ENCODE measurements at regions not wholly inside any gene's neighbourhood (a gene's known extent, or its start where the extent isn't known, plus 50 kb on each side); places are given as distances from the start of the nearest gene placed in this dataset.

DNA sequence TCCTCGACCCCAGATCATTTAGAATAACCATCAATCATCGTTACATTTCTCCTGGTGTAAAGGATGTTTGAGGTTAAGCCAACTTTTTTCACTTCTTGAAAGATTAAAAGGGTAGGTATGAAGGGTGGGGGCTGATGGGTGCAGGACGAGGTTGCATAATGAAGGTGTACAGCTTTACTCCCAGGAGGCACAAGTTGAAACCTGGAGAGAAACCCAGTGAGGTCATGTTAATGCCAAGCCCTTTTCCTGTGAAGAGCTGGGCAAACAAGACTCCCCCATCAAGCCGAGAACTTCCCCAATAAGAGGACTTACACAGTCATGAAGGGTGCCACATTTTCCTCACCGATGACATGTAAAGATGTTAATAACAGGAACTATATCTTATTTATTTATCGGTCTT is 84.3 kb downstream of the FZD10 start:
- Mint-ChIP-seq H3K27me3 (no peaks in the 10 kb centered on the region), H3K4me1 (no peaks in the 10 kb centered on the region), H3K27ac (no peak overlapping the region), H3K9me3 (no peaks in the 10 kb centered on the region), H3K36me3 (no peaks in the 10 kb centered on the region), H3K4me3 (no peak overlapping the region)
- no peak for DNase-seq

DNA sequence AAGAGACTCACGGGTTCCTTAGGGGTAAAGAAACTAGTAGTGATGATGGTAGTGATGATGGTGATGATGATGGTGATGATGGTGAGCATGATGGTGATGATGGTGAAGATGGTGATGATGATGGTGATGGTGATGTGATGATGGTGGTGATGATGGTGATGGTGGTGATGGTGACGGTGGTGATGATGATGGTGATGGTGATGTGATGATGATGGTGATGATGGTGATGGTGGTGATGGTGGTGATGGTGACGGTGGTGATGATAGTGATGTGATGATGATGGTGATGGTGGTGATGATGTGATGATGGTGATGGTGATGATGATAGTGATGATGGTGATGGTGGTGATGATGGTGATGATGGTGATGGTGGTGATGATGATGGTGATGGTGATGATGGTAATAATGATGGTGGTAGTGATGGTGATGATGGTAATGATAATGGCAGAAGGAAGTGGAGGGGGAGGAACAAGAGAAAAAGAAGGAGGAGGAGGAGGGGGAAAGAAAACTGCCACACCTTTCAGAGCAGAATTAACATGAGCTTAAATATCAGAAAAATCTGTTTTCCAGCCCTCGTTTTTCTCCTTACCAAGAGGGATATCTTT is 85.5 kb downstream of the FZD10 start:
- DNase-seq: no peak
- Mint-ChIP-seq H3K4me1 (no peaks in the 10 kb centered on the region), H3K27ac (no peak overlapping the region), H3K27me3 (no peaks in the 10 kb centered on the region), H3K36me3 (no peaks in the 10 kb centered on the region), H3K9me3 (no peaks in the 10 kb centered on the region), H3K4me3 (no peak overlapping the region)

DNA sequence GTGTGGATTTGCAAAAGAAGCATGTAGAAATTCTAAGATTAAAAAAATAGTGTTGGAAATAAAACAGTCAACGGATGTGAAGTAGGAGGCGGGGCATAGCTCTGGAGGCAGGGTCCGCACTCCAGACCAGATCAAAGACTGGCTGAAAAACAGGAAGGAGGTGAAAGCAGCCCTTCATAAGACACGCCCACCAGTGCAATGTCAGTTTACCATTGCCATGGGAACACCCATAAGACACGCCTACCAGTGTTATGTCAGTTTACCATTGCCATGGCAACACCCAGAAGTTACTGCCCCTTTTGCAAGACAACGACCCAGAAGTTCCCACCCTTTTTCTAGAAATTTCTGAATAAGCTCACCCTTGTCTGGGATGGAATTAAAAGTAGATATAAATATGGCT is 87.1 kb downstream of the FZD10 start:
- Mint-ChIP-seq H3K27me3 (no peaks in the 10 kb centered on the region), H3K9me3 (no peaks in the 10 kb centered on the region), H3K4me1 (no peaks in the 10 kb centered on the region), H3K36me3 (no peaks in the 10 kb centered on the region), H3K4me3 (no peak overlapping the region), H3K27ac (no peak overlapping the region)
- no peak for DNase-seq

DNA sequence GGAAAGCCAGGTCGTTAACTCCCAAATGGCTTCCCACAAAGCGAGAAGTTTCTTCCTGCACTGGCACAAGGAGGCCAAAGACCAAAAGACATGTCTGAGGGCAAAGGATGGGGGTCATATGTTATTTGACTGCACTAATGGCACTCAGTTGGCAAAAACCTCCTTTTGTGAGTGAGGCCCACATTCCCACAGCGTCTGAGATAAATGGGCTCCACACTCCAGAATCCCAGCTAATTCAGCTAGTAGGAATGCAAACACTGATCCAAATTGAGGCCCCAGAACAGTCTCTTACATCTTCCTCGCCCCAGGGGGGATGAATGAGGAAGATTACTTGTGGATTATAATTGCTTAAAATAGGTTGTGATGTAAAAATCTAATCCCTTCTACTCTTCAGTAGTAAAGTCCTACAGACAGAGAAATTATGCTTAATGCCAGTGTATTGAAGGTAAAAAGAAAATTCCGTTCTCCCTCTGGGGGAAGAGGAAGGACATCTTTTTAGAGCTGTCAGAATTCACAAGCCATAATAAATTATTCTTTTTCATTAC is 86.4 kb upstream of the PIWIL1 start:
- Mint-ChIP-seq H3K36me3 (no peaks in the 10 kb centered on the region), H3K27me3 (no peaks in the 10 kb centered on the region), H3K9me3 (no peaks in the 10 kb centered on the region), H3K27ac (no peak overlapping the region), H3K4me3 (no peak overlapping the region), H3K4me1 (no peaks in the 10 kb centered on the region)
- DNase-seq: no peak

- DNase-seq: no peak
- Mint-ChIP-seq H3K9me3 (no peaks in the 10 kb centered on the region), H3K27me3 (no peaks in the 10 kb centered on the region), H3K4me3 (no peak overlapping the region), H3K36me3 (no peaks in the 10 kb centered on the region), H3K27ac (no peak overlapping the region), H3K4me1 (no peaks in the 10 kb centered on the region)
These were observed 83.8 kb upstream of the PIWIL1 start for GRCh38 chr12:130253866-130254265.

GRCh38 chr12:130254461-130255276 is 83.0 kb upstream of the PIWIL1 start:
- Mint-ChIP-seq H3K9me3 (no peaks in the 10 kb centered on the region), H3K27me3 (no peaks in the 10 kb centered on the region)

DNA sequence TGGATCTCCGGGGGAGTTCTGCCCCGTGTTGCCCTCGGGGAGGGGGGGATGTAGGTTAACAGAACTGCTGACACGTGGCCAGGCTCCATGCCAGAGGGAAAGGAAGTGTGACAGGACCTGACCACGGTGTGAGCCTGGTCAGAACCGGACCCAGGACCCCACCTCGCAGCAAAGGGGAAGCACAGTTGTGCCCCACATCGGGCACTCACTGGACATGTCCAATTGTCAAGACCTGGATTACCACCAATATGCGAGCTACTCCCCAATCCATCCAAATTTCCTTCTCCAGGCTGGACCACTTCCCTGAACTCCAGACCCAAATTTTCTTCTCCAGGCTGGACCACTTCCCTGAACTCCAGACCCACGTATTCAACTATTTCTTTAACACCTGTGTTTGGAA is 78.8 kb upstream of the PIWIL1 start:
- no peaks in the 10 kb centered on the region for H3K36me3 Mint-ChIP-seq
- H3K27me3 Mint-ChIP-seq: peaks cover 3% of the 10 kb centered on the region
- no peak overlapping the region for H3K27ac Mint-ChIP-seq
- H3K4me1 Mint-ChIP-seq: no peaks in the 10 kb centered on the region
- no peak for DNase-seq
- H3K4me3 Mint-ChIP-seq: no peak overlapping the region
- no peaks in the 10 kb centered on the region for H3K9me3 Mint-ChIP-seq

More at GRCh38 chr12:130254461-130255276, 83.0 kb upstream of the PIWIL1 start:
- no peak for DNase-seq
- H3K36me3 Mint-ChIP-seq: no peaks in the 10 kb centered on the region
- H3K4me1 Mint-ChIP-seq: no peaks in the 10 kb centered on the region
- no peak overlapping the region for H3K4me3 Mint-ChIP-seq
- no peak overlapping the region for H3K27ac Mint-ChIP-seq

DNA sequence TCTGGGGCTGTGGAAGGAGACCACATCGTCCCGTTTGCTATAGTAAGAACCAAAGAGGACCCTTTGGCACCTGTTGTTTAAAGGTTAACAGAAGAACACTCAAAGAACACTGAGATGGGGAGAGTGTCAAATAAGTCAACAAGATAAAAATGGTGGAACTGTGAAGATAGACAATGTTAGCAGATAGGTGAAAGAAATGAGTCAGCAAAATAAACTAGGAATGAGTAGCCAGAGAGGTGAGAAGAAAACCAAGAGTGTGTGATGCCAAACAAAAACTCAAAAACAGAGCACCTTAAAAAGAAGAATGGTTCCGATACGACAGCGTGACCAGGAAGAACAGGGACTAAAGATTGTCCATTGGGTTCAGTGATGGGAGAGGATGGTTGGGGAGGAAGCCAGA is 74.7 kb upstream of the PIWIL1 start:
- Mint-ChIP-seq H3K9me3 (no peaks in the 10 kb centered on the region), H3K27ac (no peak overlapping the region), H3K36me3 (no peaks in the 10 kb centered on the region), H3K4me1 (no peaks in the 10 kb centered on the region), H3K27me3 (peaks cover 3% of the 10 kb centered on the region), H3K4me3 (no peak overlapping the region)
- DNase-seq: no peak

DNA sequence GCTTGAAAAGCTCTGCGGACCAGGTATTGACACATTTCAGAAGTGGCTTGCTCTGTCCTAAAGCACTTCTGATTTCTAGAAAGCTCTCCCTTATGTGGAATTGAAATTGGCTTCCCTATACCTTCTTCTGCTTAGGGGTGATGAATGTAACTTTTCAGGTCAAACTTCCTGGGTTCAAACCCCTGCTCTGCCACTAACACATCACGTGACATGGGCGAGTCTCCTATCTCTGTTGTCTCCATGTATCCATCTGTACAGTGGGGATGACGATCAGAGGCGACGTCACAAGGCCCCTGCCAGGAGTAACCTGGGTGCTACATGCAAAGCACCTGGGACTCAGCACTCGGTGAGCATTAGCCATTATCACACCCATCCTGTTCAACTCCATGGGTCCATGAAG is 73.7 kb upstream of the PIWIL1 start:
- no peaks in the 10 kb centered on the region for H3K36me3 Mint-ChIP-seq
- no peak overlapping the region for H3K4me3 Mint-ChIP-seq
- H3K27ac Mint-ChIP-seq: no peak overlapping the region
- no peaks in the 10 kb centered on the region for H3K4me1 Mint-ChIP-seq
- DNase-seq: no peak
- H3K9me3 Mint-ChIP-seq: no peaks in the 10 kb centered on the region
- H3K27me3 Mint-ChIP-seq: peaks cover 3% of the 10 kb centered on the region

DNA sequence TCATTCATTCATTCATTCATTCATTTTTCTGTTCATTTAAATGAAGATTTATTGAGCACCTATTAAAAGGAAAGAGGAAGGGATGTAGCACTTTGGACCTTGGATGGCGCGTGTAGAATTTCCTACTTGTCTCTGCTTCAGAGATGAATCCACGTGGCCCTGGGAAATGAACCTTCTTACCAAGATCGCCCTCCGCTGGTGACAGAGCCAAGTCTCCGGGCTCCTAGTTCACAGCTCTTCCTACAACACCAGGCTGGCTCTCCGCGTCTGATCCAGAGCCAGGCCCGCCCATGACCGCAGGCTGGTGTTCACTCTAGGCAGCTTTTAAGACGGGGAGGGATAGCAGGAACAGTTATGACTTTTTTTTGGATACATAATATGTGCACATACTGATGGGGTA is 70.9 kb upstream of the PIWIL1 start:
- no peak overlapping the region for H3K4me3 Mint-ChIP-seq
- no peak for DNase-seq

GRCh38 chr12:130280231-130280630 is 57.5 kb upstream of the PIWIL1 start:
- H3K36me3 Mint-ChIP-seq: no peaks in the 10 kb centered on the region
- peaks cover 11% of the 10 kb centered on the region for H3K9me3 Mint-ChIP-seq
- peaks cover 16% of the 10 kb centered on the region for H3K27me3 Mint-ChIP-seq
- no peak for DNase-seq
- H3K27ac Mint-ChIP-seq: no peak overlapping the region
- no peak overlapping the region for H3K4me3 Mint-ChIP-seq
- H3K4me1 Mint-ChIP-seq: peaks cover 2% of the 10 kb centered on the region

More for the DNA sequence above, 70.9 kb upstream of the PIWIL1 start:
- H3K9me3 Mint-ChIP-seq: no peaks in the 10 kb centered on the region
- H3K4me1 Mint-ChIP-seq: no peaks in the 10 kb centered on the region
- peaks cover 3% of the 10 kb centered on the region for H3K27me3 Mint-ChIP-seq
- H3K36me3 Mint-ChIP-seq: no peaks in the 10 kb centered on the region
- H3K27ac Mint-ChIP-seq: no peak overlapping the region

DNA sequence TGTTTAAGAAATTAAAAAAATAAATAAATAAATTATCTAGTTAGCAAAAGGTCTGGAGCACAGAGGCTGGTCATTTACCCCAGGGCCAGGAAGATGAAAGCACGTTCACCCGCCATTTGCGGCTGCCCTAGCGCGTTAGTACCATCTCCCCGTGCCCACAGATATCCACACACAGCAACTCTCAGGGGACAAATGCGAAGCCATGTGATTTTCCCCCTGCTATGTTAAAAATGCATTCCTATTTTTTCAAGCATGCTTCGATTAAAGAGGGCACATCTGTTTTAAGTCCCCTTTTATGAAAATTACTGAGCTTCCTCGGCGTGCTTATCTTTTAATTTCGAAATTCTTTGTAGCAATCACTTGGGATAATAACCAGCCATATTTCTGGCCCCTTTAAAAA is 56.9 kb upstream of the PIWIL1 start:
- Mint-ChIP-seq H3K36me3 (no peaks in the 10 kb centered on the region), H3K27ac (no peak overlapping the region), H3K27me3 (peaks cover 16% of the 10 kb centered on the region), H3K4me1 (peaks cover 2% of the 10 kb centered on the region), H3K4me3 (no peak overlapping the region), H3K9me3 (peaks cover 11% of the 10 kb centered on the region)
- no peak for DNase-seq

DNA sequence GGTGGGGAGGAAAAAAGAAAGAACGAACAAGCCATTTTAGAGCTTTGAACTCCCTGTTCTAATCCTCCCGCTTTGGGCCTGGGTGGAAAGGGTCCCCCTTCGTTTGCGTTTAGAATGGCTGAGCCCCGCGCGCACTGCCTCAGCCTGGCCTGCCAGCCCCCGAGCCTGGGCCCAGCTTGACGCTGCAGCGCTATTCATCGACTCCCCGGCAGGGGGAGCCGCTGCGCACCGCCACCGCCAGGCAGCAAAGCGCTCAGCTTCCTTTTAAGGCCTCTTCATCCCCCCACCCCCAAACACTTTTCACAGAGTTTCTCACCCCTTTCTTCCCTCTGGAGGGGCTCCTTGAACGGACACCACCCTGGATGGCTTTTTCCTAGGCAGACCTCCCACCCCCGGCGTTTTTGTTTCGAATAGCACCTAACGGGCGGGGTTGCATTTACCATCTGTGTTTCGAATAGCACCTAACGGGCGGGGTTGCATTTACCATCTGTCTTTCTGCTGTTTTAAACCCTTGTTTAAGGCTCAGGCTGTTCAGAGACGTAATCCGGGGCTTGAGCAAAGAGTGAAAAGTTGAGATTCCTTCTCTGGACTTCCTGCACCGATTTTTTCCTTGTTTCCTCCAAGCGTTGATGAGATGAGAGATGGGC is 56.4 kb upstream of the PIWIL1 start:
- Mint-ChIP-seq H3K9me3 (peaks cover 11% of the 10 kb centered on the region), H3K27me3 (peaks cover 16% of the 10 kb centered on the region), H3K4me1 (peaks cover 2% of the 10 kb centered on the region), H3K27ac (no peak overlapping the region), H3K36me3 (no peaks in the 10 kb centered on the region), H3K4me3 (no peak overlapping the region)
- DNase-seq: peak; percentile 57

DNA sequence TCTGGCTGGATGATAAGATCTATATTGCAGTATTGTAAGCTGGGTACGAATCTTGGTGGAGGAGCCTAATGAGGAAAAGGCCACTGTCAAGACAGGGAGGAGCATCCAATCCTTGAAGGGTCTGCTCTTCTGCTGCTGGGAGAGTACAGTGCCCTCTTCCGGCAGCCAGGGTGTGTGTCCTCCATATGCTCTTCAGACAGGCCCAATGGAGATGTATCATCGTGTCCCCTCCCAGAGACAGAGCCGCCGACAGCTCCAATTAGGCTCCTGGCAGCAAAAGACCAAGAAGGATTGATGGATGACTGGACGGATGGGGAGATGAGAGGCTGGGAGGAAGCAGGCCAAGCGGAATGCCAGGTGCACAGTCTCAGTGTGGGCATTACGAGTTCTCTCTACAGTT is 51.6 kb upstream of the PIWIL1 start:
- no peak for DNase-seq
- H3K4me1 Mint-ChIP-seq: no peaks in the 10 kb centered on the region

DNA sequence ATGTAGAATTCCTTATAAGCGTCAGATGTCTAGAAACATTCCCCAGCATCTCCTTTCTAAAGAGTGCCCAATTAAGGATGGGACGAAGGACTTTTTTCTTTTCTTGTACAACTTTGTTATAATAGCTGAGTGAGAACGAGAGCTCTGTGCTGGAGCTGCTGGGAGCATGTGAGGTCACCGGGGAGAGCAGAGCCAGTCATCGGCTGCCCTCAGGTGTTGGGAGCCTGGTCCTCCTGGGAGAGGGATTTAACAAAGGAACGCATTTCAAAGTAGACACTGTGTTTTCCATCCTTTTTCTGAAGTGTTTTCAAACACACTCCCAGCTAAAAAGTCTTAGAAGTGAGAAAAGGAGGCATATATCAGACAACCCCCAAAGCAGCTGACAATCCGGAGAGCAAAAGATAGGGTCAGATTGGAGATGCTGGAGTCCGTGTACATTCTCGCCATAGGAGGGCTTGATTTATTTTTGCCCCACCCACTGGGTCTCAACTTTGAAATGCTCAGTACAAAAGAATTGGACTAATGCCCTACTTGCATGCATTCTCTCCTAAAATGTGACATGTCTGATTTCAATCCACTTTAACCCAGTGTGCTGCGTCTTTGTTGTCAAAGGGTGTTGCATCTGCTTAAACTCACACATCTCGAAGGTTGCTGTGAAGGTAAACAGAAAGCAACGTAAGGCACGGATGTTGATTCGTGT is 50.8 kb upstream of the PIWIL1 start:
- H3K27me3 Mint-ChIP-seq: peaks cover 19% of the 10 kb centered on the region
- H3K4me3 Mint-ChIP-seq: no peak overlapping the region
- H3K4me1 Mint-ChIP-seq: no peaks in the 10 kb centered on the region
- no peaks in the 10 kb centered on the region for H3K36me3 Mint-ChIP-seq
- no peak for DNase-seq
- H3K27ac Mint-ChIP-seq: no peak overlapping the region
- peaks cover 16% of the 10 kb centered on the region for H3K9me3 Mint-ChIP-seq

More for the DNA sequence above, 51.6 kb upstream of the PIWIL1 start:
- no peak overlapping the region for H3K4me3 Mint-ChIP-seq
- H3K27me3 Mint-ChIP-seq: peaks cover 17% of the 10 kb centered on the region
- peaks cover 13% of the 10 kb centered on the region for H3K9me3 Mint-ChIP-seq
- H3K36me3 Mint-ChIP-seq: no peaks in the 10 kb centered on the region
- H3K27ac Mint-ChIP-seq: no peak overlapping the region
